ENCODE measurements at regions not wholly inside any gene's neighbourhood (a gene's known extent, or its start where the extent isn't known, plus 50 kb on each side); places are given as distances from the start of the nearest gene placed in this dataset.

GRCh38 chr14:65794674-65795279 is 382.2 kb downstream of the FUT8 start:
- Histone ChIP-seq H3K4me3 (no peak overlapping the region), H3K36me3 (no peaks in the 10 kb centered on the region), H3K27me3 (peaks cover 7% of the 10 kb centered on the region), H3K27ac (no peak overlapping the region), H3K4me1 (no peaks in the 10 kb centered on the region), H3K9me3 (no peaks in the 10 kb centered on the region)
- no peak for TF ChIP-seq CTCF (IDR thresholded peaks at IDR 0.05)
- TF ChIP-seq EP300 (IDR thresholded peaks at IDR 0.05): no peak
- TF ChIP-seq POLR2A (IDR thresholded peaks at IDR 0.05): no peak
- TF ChIP-seq POLR2AphosphoS5 (IDR thresholded peaks at IDR 0.05): no peak
- WGBS, 2 donors (ENCODE audit: low coverage in 1 of 2): 68 to 72% methylated on average over 4 to 5 of the region's 6 CpGs
- ATAC-seq: no peak

GRCh38 chr14:65798216-65798615 is 385.7 kb downstream of the FUT8 start:
- H3K4me1 ChIP-seq: no peaks in the 10 kb centered on the region
- WGBS, 2 donors (ENCODE audit: low coverage in 1 of 2): 86 to 93% methylated on average over 2 to 7 of the region's 8 CpGs
- H3K27ac ChIP-seq: no peak overlapping the region
- H3K4me3 ChIP-seq: no peak overlapping the region
- no peaks in the 10 kb centered on the region for H3K36me3 ChIP-seq
- H3K9me3 ChIP-seq: no peaks in the 10 kb centered on the region
- H3K27me3 ChIP-seq: no peaks in the 10 kb centered on the region
- ATAC-seq: no peak
- TF ChIP-seq EP300 (IDR thresholded peaks at IDR 0.05) (no peak), POLR2AphosphoS5 (IDR thresholded peaks at IDR 0.05) (no peak), POLR2A (IDR thresholded peaks at IDR 0.05) (no peak), CTCF (IDR thresholded peaks at IDR 0.05) (no peak)

- no peaks in the 10 kb centered on the region for H3K27me3 ChIP-seq
- H3K9me3 ChIP-seq: no peaks in the 10 kb centered on the region
- TF ChIP-seq CTCF (IDR thresholded peaks at IDR 0.05) (no peak), EP300 (IDR thresholded peaks at IDR 0.05) (no peak)
- WGBS, 2 donors (ENCODE audit: low coverage in 1 of 2): 65 to 80% methylated on average over 1 to 4 of the region's 6 CpGs
- H3K36me3 ChIP-seq: no peaks in the 10 kb centered on the region
- no peak overlapping the region for H3K4me3 ChIP-seq
- no peak for ATAC-seq
- no peaks in the 10 kb centered on the region for H3K4me1 ChIP-seq
- no peak overlapping the region for H3K27ac ChIP-seq
These were observed 388.2 kb downstream of the FUT8 start for GRCh38 chr14:65800694-65801093.

GRCh38 chr14:65802196-65802595 is 389.7 kb downstream of the FUT8 start:
- 100% methylated on average over 1 of the region's 2 CpGs; no CpG with 5 or more reads in 1 of the 2 donors for WGBS, 2 donors (ENCODE audit: low coverage in 1 of 2)
- Histone ChIP-seq H3K27me3 (no peaks in the 10 kb centered on the region), H3K9me3 (no peaks in the 10 kb centered on the region), H3K4me3 (no peak overlapping the region), H3K4me1 (no peaks in the 10 kb centered on the region), H3K27ac (no peak overlapping the region), H3K36me3 (no peaks in the 10 kb centered on the region)
- ATAC-seq: no peak
- TF ChIP-seq POLR2A (IDR thresholded peaks at IDR 0.05) (no peak), CTCF (IDR thresholded peaks at IDR 0.05) (no peak), EP300 (IDR thresholded peaks at IDR 0.05) (no peak), POLR2AphosphoS5 (IDR thresholded peaks at IDR 0.05) (no peak)

- Histone ChIP-seq H3K36me3 (no peaks in the 10 kb centered on the region), H3K27me3 (peaks cover 8% of the 10 kb centered on the region), H3K9me3 (peaks cover 0 to 15% (median 0%) of the 10 kb centered on the region in 3 donors), H3K4me3 (no peak overlapping the region), H3K4me1 (no peaks in the 10 kb centered on the region), H3K27ac (no peak overlapping the region)
- WGBS, 2 donors (ENCODE audit: low coverage in 1 of 2): 73 to 92% methylated on average over 5 to 6 of the region's 6 CpGs
- TF ChIP-seq EP300 (IDR thresholded peaks at IDR 0.05) (no peak), POLR2AphosphoS5 (IDR thresholded peaks at IDR 0.05) (no peak), CTCF (IDR thresholded peaks at IDR 0.05) (no peak), POLR2A (IDR thresholded peaks at IDR 0.05) (no peak)
- ATAC-seq: no peak
These were observed 391.4 kb downstream of the FUT8 start for GRCh38 chr14:65803885-65804284.
